ENCODE measurements at regions not wholly inside any gene's neighbourhood (a gene's known extent, or its start where the extent isn't known, plus 50 kb on each side); places are given as distances from the start of the nearest gene placed in this dataset.

GRCh38 chr12:85641796-85642195, 194.4 kb downstream of the RASSF9 start:
- no peak for DNase-seq

GRCh38 chr12:85642288-85642687, 193.9 kb downstream of the RASSF9 start:
- no peak for DNase-seq

DNA sequence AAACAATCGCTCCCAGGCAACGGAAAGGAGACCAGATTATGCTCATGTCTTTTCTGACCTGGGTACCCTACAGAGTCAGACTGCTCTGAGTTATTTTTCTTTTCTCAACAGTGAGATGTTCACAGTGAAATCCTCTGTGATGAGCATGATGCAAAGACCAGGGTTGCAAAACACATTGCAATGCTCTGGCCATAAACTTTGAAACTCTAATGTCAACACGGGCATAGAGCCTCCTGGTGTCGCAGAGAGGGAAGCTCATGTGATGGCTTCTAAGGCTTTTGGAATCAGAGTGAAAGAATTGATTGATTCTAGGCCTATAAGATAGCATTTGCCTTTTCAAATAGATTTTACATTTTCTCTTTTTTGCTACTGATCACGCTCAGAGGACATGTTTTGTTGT, 193.4 kb downstream of the RASSF9 start:
- no peak for DNase-seq

GRCh38 chr12:85644508-85644907, 191.7 kb downstream of the RASSF9 start:
- DNase-seq, result no peak

GRCh38 chr12:85653731-85654455, 182.3 kb downstream of the RASSF9 start:
- no peak for DNase-seq

- DNase-seq, result no peak
Measured at GRCh38 chr12:85654456-85654840, 181.8 kb downstream of the RASSF9 start.

DNA sequence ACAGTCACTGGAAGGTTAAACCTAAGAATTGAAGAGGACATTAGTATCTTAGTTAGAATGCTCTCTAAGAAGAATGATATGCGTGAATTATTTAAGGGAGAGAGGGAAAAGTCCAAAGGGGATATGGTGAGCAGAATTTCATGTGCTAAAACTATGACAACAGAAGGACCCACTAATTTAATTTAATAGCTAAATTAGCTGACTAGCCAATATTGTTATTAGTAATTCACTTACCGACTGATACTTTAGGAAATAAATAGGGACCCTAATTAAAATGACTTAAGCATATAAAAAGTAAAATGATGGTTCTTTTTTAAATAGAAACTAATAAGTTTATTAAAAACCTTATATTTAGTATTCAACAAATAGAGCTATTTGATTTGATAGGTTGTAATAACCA, 179.6 kb downstream of the RASSF9 start:
- no peak for DNase-seq

- no peak for DNase-seq
Measured at GRCh38 chr12:85657251-85657650, 179.0 kb downstream of the RASSF9 start.

GRCh38 chr12:85657836-85658630, 178.2 kb downstream of the RASSF9 start:
- no peak for DNase-seq

- no peak for DNase-seq
Measured at GRCh38 chr12:85659754-85660530, 176.3 kb downstream of the RASSF9 start.

DNA sequence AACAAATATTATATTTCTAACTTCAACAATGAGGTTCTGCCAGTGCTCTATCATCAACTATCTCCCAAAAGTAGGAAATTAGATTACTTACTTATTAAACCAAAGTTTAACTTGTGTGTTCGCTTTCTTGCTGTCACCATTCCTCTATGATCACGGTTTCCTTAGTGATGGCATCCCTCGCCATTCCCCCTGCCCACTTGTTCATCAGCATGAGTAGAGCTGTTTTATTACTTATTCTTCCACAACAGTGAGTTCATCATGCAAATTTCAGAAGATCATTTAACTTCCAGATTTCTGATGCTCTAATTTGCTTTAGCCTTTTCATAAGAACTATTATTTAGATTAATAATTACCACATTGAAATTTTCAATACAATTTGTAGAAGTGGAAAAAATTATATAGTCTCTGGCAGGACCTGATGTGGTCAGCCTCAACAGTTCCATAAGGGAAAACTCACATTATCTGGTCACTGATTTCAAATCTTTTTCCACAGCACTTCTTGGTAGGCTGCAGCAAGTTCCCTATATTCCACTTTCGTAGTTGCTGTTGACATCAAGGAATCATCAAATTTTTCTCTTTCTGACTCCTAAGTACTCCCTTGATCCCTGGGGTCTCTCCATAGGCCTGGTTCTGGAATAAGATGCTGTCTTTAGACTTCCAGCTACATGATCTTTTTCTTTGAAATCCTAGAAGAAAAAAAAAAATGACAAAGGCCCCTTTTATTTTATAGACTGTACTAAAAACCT, 174.6 kb downstream of the RASSF9 start:
- no peak for DNase-seq

DNA sequence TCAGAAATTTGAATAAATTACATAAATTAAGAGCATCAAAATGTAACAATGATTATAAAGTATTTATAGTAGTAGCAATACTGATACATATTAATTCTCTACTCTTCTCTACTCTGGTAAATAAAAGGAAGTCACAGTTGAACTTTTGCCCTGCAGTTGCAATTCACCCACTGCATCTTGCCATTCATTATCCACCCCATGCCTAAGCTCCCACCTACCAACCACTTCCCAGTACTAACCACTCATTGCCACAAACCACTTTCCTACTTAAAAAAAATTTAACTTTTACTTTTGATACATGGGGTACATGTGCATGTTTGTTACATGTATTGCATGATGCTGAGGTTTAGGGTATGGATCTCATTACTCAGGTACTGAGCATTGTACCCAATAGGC, 174.0 kb downstream of the RASSF9 start:
- DNase-seq, result no peak

DNA sequence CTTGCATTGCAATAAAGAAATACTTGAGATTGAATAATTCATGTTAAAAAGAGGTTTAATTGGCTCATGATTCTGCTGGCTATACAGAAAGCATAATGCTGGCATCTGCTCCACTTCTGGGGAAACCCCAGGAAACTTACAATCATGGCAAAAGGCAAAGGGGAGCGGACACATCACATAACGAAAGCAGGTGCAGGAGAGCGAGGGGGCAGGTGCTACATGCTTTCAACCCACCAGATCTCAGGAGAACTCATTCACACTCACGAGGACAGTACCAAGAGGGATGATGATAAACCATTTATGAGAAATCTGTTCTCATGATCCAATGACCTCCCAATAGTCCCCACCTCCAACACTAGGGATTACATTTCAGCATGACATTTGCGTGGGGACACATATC, 172.6 kb downstream of the RASSF9 start:
- no peak for DNase-seq

DNA sequence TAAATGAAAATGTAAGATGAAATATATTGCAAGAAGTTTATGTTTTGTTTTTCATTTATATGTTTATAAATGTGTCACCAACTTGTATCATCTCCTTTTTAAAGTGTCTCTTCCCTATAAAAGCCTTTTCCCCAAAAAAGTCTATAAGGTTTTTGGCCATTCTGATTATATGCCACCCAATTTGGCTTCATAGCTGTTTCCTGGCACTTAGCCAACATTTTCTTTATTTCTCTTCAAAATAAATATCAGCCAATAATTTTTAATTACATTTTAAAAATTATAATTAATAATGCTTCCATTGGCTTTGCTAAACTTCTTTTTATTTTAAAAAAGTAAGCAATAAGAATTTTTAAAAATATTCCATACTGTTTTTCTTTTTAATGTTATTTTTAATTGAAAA, 171.8 kb downstream of the RASSF9 start:
- DNase-seq, result no peak

DNA sequence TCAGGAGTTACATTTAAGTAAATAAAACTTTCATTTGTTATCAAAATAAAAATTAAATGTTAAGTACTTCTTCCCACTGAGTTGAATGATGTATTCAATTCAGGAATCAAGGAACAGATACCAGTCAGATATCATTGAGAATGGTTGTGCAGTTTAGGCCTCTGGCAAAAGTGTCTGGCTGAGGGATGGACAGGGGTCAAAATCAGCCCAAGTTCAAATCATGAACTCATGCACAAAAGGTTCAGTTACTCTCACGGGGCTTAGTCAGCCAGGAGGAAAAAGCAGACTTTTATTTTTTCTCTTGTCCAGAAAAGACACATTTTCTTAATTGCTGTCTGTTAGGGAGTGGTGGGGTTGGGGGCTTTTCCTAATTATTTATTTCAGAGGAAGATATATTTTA, 166.3 kb downstream of the RASSF9 start:
- no peak for DNase-seq

GRCh38 chr12:85672436-85672835, 163.8 kb downstream of the RASSF9 start:
- DNase-seq, result no peak

GRCh38 chr12:85673921-85674420, 162.2 kb downstream of the RASSF9 start:
- DNase-seq, result no peak

GRCh38 chr12:85676816-85677749, 159.1 kb downstream of the RASSF9 start:
- DNase-seq, result no peak

- DNase-seq, result no peak
Measured at GRCh38 chr12:85679296-85679695, 156.9 kb downstream of the RASSF9 start.

- no peak for DNase-seq
Measured at GRCh38 chr12:85680881-85681280, 155.3 kb downstream of the RASSF9 start.

DNA sequence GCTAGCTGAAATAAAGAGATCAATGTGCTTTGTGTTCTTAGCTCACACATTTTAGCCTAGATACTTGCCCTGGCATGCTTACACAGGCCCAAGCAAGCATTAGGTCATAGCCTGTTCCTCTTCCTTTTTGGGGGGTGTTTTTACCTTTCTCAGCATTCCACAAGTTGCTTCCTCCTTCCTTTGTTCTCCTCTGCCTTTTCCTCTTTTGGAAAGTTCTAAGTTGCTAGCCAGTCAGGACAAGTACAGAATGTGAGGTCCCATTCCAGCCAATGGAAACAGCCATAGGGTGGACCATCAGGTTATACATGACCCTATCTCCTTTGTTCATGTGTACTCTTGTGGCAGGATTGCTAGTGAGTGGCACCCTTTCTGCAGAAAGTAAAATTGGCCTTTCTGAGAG, 154.9 kb downstream of the RASSF9 start:
- no peak for DNase-seq

- DNase-seq, result no peak
Measured at GRCh38 chr12:85683051-85683450, 153.2 kb downstream of the RASSF9 start.

Measured in T-helper 1 cell (primary cell).